ENCODE measurements at regions not wholly inside any gene's neighbourhood (a gene's known extent, or its start where the extent isn't known, plus 50 kb on each side); places are given as distances from the start of the nearest gene placed in this dataset.

DNA sequence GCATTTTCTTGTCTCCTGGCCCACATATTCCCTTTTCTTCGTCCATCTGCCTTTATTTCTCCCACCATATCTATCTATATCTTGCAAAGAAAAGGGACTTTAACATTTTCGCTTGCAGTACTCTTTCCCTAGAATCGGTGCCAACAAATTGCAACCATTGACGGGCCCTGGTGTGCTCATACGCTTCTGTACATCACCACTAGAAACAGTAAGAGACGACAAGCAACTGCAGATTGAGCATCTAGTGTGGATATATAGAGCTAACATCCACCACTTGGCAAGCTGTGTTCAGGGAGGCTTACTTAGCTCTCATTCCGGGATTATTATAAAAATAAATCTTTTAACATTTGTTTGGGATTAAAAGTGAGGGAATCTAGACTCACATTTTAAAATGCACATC is 230.8 kb upstream of the PKN2 start:
- TF ChIP-seq, protein P1, sequence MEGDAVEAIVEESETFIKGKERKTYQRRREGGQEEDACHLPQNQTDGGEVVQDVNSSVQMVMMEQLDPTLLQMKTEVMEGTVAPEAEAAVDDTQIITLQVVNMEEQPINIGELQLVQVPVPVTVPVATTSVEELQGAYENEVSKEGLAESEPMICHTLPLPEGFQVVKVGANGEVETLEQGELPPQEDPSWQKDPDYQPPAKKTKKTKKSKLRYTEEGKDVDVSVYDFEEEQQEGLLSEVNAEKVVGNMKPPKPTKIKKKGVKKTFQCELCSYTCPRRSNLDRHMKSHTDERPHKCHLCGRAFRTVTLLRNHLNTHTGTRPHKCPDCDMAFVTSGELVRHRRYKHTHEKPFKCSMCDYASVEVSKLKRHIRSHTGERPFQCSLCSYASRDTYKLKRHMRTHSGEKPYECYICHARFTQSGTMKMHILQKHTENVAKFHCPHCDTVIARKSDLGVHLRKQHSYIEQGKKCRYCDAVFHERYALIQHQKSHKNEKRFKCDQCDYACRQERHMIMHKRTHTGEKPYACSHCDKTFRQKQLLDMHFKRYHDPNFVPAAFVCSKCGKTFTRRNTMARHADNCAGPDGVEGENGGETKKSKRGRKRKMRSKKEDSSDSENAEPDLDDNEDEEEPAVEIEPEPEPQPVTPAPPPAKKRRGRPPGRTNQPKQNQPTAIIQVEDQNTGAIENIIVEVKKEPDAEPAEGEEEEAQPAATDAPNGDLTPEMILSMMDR (IDR thresholded peaks at IDR 0.05) = no peak

DNA sequence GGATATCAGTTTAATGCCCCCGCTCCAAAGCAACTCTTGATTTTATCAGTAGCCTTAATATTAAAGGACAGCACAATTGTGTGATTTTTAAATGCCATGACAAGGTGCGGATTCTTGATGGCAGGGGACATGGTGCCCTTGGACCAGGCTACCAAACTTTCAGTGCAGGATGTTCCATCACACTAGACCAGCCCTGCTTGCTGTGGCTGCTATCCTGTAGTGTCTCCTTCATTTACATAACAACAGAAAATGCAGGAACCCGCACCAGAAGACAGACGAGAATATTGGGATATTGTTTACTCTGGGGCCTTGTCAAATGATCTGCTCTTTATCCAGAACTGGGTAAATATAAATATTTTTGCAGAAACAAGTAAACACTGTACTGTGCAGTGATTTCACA is 229.3 kb upstream of the PKN2 start:
- TF ChIP-seq, protein P1 (IDR thresholded peaks at IDR 0.05) = no peak

DNA sequence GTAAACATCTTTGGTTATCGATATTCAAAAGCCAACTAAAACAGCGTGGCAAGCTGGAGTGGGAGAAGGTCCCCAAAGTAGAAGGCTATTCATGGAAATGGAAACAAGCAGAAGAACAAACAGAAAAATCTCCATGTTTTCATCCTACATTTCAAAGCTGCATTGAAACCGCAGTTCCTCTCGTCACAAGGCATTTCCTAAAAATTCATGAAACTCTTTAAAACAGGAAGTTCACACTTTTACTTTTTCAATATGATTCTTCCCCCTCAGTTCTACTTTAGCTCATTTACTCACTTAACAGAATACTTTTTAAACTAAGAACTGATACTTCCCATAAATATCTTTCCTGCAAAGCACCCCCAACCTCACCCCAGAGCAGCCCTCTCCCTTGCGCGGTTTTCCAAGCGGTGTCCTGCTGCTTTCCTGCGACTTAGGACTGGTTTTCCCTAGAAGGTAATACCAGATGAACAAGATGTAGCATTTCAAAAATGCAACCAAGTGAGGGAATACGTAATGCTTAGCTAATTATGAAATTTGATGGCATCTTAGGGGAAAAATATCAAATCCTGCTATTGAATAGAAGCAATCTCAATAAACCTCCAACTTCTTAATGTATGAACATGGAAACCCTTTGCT is 228.3 kb upstream of the PKN2 start:
- TF ChIP-seq, protein P1 (IDR thresholded peaks at IDR 0.05) = no peak

- TF ChIP-seq, protein P1 (IDR thresholded peaks at IDR 0.05) = no peak
Observed at GRCh38 chr1:88457197-88457596, 226.9 kb upstream of the PKN2 start.

DNA sequence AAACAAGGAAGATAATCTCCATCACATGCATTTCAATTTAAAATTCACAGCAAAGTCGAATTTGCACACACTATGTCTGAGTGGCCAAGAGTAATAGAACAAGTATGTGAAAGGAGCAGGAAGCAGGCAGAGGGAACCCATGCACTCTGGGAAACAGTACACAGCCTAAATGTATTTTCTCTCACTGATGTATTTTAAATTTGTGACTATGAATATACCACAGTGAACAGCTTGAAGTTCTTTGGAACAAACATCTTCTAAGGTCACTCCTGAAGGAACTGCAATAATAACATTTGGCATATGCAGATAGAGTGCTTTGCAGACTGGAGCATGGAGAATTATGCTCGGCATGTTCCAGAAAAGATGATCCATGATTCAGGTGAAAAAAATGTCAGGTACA is 223.1 kb upstream of the PKN2 start:
- TF ChIP-seq, protein P1 (IDR thresholded peaks at IDR 0.05) = no peak

DNA sequence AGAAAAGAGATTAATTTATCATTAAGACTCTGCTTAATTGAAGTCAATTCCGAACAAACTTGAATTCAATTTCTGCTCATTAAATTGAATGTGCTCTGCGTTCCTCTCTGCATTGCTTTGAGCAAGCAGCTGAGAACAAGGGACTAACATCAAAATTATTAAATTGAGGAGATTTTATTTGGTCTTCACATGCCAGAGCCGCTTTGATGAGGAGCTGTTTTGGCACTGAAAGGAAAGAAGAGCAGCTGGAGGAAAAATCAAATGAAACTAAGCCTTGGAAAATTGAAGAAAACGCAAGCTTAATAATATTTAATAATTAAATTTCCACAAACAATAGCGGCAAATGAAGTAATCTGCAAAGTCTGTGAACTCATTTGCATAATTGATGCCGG is 222.0 kb upstream of the PKN2 start:
- TF ChIP-seq, protein P1 (IDR thresholded peaks at IDR 0.05) = no peak

DNA sequence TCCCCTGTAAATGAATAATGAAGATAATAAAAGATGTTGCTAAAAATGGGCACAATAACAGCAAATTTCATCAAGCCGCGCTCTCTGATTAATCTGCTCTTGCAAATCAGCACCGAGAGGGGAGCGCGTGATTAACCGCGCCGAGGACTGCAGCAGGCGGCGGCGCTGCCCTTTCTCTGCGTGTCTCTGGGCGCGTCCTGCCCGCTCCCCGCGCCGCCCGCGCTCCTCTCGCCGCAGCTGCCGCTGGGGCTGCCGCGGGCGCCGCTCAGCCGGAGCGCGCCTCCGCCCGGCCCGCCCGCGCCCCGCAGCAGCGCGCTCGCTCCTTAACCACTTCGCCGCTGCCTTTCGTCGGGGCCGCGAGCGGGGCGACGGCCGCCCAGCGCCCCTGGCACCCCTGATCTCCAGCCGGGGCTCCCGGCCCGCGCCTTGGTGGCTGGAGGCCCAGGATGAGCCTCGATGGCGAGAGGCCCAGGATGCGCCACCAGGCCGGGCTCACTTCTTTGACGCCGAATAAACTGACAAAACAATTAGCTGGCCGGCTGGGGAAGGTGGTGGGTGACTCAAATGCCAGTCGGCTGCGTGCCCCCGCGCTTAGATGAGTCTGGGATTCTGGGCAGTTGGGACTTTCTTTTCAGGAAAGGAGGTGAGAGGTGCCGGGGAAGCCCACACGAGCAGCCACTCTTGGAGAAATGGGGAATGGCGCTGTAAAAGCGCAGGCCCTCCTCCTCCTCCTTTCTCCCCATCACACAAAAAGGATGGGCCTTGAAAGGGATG is 221.4 kb upstream of the PKN2 start:
- TF ChIP-seq, protein P1 (IDR thresholded peaks at IDR 0.05) = peak; percentile 12; the same call in 1 of the 2 replicates
